ENCODE measurements at regions not wholly inside any gene's neighbourhood (a gene's known extent, or its start where the extent isn't known, plus 50 kb on each side); places are given as distances from the start of the nearest gene placed in this dataset.

DNA sequence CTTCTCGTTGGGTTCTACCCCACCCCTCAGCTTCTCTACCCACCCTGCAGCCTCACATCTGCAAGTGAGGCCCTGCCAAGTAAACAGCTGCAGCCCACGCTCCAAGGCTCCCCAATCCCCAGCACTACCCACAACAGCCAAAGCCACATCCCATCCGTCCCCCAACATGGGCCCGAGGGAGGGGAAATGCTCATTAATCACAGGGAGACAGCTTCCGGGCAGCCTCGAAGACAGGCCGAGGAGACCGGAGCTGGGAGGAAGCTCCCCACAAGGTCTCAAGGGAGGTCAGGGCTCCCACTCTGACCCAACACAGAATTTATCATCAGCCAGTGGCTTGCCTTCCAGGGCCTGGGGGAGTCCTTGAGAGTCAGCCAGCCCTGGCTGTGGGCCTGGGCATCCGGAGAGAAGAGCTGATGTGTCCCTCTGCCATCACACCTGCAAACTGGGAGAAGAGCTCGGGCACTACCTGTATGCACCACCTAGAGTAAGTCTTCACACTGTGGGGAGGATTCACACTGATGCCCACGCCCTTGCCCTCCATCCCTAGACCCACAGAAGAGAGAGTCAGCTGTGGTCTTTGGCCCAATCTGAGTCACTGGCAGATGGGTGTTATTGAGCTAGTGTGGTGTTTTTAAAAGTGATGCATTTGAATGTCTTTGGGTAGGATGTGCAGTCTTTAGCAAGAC is 115.5 kb upstream of the ZMIZ1 start:
- Histone ChIP-seq H3K36me3 (ENCODE audit: insufficient read depth, low read length) (no peaks in the 10 kb centered on the region), H3K27ac (ENCODE audit: low read depth, low read length, poor library complexity, severe bottlenecking) (no peak overlapping the region), H2AFZ (ENCODE audit: low read length) (no peak overlapping the region), H3K9me2 (ENCODE audit: insufficient read depth, low read length) (no peaks in the 10 kb centered on the region), H3K9me3 (ENCODE audit: low read length) (no peaks in the 10 kb centered on the region), H3K4me1 (ENCODE audit: insufficient read depth, low read length, poor library complexity, severe bottlenecking) (no peaks in the 10 kb centered on the region), H3K79me2 (ENCODE audit: insufficient read depth, low read depth, low read length) (no peaks in the 10 kb centered on the region), H4K20me1 (ENCODE audit: insufficient read depth, low read length) (no peaks in the 10 kb centered on the region), H3K4me2 (ENCODE audit: low read length) (no peak overlapping the region), H3K4me3 (ENCODE audit: low read depth, low read length, poor library complexity, severe bottlenecking) (no peak overlapping the region)
- no TSS peak for BruUV-seq (replicated peaks)
- ChIA-PET POLR2A (interaction anchor here (1.0 kb wide), 1 partner anchor 10 kb away, joined by 3 read pairs; no protein-coding TSS in a partner anchor), CTCF (ENCODE audit: unreplicated experiment) (no interaction called here)
- no peak for DNase-seq (ENCODE audit: low spot score)
- no peak for TF ChIP-seq CTCF (conservative IDR thresholded peaks at IDR 0.05; ENCODE audit: low read length)
- no peak for TF ChIP-seq EZH2phosphoT487 (IDR thresholded peaks at IDR 0.05; ENCODE audit: borderline replicate concordance, low read depth, low read length)
- intact Hi-C loops (cut with micrococcal nuclease; ENCODE audit: unreplicated experiment), result no loop called here

- no peaks in the 10 kb centered on the region for H3K79me2 ChIP-seq (ENCODE audit: insufficient read depth, low read depth, low read length)
- H3K36me3 ChIP-seq (ENCODE audit: insufficient read depth, low read length), result no peaks in the 10 kb centered on the region
- H4K20me1 ChIP-seq (ENCODE audit: insufficient read depth, low read length), result no peaks in the 10 kb centered on the region
- H3K27ac ChIP-seq (ENCODE audit: low read depth, low read length, poor library complexity, severe bottlenecking), result no peak overlapping the region
- TF ChIP-seq CTCF (conservative IDR thresholded peaks at IDR 0.05; ENCODE audit: low read length) (no peak), EZH2phosphoT487 (IDR thresholded peaks at IDR 0.05; ENCODE audit: borderline replicate concordance, low read depth, low read length) (no peak)
- no peak overlapping the region for H3K4me2 ChIP-seq (ENCODE audit: low read length)
- no peak overlapping the region for H3K4me3 ChIP-seq (ENCODE audit: low read depth, low read length, poor library complexity, severe bottlenecking)
- CTCF ChIA-PET (ENCODE audit: unreplicated experiment), result no interaction called here
- no peaks in the 10 kb centered on the region for H3K9me3 ChIP-seq (ENCODE audit: low read length)
- no peaks in the 10 kb centered on the region for H3K4me1 ChIP-seq (ENCODE audit: insufficient read depth, low read length, poor library complexity, severe bottlenecking)
- POLR2A ChIA-PET, result no interaction called here
- no TSS peak for BruUV-seq (replicated peaks)
- H3K9me2 ChIP-seq (ENCODE audit: insufficient read depth, low read length), result no peaks in the 10 kb centered on the region
- no peak for DNase-seq (ENCODE audit: low spot score)
- H2AFZ ChIP-seq (ENCODE audit: low read length), result no peak overlapping the region
- intact Hi-C loops (cut with micrococcal nuclease; ENCODE audit: unreplicated experiment), result no loop called here
Observed at GRCh38 chr10:78953799-78954297, 114.9 kb upstream of the ZMIZ1 start.

DNA sequence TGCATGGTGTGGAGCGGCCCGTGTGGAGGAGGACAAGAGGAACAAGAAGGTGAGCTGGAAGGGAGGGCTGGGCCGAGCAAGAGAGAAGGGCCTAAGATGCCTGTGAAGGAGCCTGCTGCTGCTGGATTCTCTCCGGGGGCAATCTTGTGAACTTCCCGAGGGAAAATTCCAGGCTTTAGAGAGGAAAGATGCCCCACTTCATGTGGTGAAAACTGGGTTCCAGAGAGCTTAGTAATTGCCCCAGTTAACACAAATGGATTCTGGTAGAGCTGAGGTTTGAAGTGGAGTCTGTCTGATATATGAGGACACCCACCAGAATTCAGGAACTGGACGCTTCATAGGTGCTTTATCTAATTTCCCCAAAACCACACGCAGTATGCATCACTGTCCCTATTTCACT is 114.1 kb upstream of the ZMIZ1 start:
- no peak overlapping the region for H3K4me3 ChIP-seq (ENCODE audit: low read depth, low read length, poor library complexity, severe bottlenecking)
- ChIA-PET CTCF (ENCODE audit: unreplicated experiment) (no interaction called here), POLR2A (interaction anchor here (0.7 to 1.2 kb wide), 2 partner anchors 16 to 19 kb away, joined by 3 read pairs; no protein-coding TSS in a partner anchor)
- no peaks in the 10 kb centered on the region for H3K9me2 ChIP-seq (ENCODE audit: insufficient read depth, low read length)
- H3K9me3 ChIP-seq (ENCODE audit: low read length), result no peaks in the 10 kb centered on the region
- no peak for DNase-seq (ENCODE audit: low spot score)
- intact Hi-C loops (cut with micrococcal nuclease; ENCODE audit: unreplicated experiment), result no loop called here
- H3K4me2 ChIP-seq (ENCODE audit: low read length), result no peak overlapping the region
- BruUV-seq (replicated peaks), result no TSS peak
- no peak overlapping the region for H3K27ac ChIP-seq (ENCODE audit: low read depth, low read length, poor library complexity, severe bottlenecking)
- no peaks in the 10 kb centered on the region for H4K20me1 ChIP-seq (ENCODE audit: insufficient read depth, low read length)
- no peaks in the 10 kb centered on the region for H3K79me2 ChIP-seq (ENCODE audit: insufficient read depth, low read depth, low read length)
- TF ChIP-seq EZH2phosphoT487 (IDR thresholded peaks at IDR 0.05; ENCODE audit: borderline replicate concordance, low read depth, low read length), result no peak
- TF ChIP-seq CTCF (conservative IDR thresholded peaks at IDR 0.05; ENCODE audit: low read length), result no peak
- H2AFZ ChIP-seq (ENCODE audit: low read length), result no peak overlapping the region
- no peaks in the 10 kb centered on the region for H3K36me3 ChIP-seq (ENCODE audit: insufficient read depth, low read length)
- no peaks in the 10 kb centered on the region for H3K4me1 ChIP-seq (ENCODE audit: insufficient read depth, low read length, poor library complexity, severe bottlenecking)

Data from OCI-LY7 (cell line).